ENCODE measurements at regions not wholly inside any gene's neighbourhood (a gene's known extent, or its start where the extent isn't known, plus 50 kb on each side); places are given as distances from the start of the nearest gene placed in this dataset.

DNA sequence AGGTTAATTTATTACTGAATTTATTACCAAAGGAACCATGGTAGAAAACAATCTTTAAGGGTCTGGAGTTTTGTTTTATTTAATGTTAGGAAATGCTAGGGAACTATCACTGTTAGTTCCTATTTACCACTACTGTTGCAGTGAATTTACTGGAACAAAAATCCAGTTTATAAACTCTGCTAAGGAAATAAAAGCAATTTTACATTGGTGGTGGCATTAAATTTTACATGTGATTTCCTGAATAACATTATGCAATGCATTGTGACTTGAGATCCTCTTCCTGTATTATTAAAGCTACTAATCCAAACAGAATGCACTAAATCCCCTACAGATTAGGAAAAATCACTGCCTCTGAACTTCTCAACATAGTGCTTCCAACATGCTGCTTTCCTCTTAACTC is 599.5 kb upstream of the PTGER4 start:
- H3K27me3 ChIP-seq (ENCODE audit: control insufficient read depth in 1 of 2, insufficient read depth in 2 of 2, low read length in 2 of 2), result no peaks in the 10 kb centered on the region
- H3K9me3 ChIP-seq (ENCODE audit: control insufficient read depth in 2 of 2, insufficient read depth in 1 of 2, low read depth in 1 of 2, low read length in 1 of 2), result peaks cover 2% of the 10 kb centered on the region in 2 donors
- no peak overlapping the region for H3K4me3 ChIP-seq (ENCODE audit: low read depth in 1 of 2, low read length in 2 of 2)
- H3K36me3 ChIP-seq (ENCODE audit: control insufficient read depth in 2 of 2, insufficient read depth in 2 of 2, low read length in 1 of 2), result no peaks in the 10 kb centered on the region
- no peaks in the 10 kb centered on the region for H3K4me1 ChIP-seq (ENCODE audit: control insufficient read depth in 2 of 2, insufficient read depth in 2 of 2, low read length in 1 of 2)
- H3K27ac ChIP-seq (ENCODE audit: low read depth in 2 of 2, low read length in 1 of 2), result no peak overlapping the region

DNA sequence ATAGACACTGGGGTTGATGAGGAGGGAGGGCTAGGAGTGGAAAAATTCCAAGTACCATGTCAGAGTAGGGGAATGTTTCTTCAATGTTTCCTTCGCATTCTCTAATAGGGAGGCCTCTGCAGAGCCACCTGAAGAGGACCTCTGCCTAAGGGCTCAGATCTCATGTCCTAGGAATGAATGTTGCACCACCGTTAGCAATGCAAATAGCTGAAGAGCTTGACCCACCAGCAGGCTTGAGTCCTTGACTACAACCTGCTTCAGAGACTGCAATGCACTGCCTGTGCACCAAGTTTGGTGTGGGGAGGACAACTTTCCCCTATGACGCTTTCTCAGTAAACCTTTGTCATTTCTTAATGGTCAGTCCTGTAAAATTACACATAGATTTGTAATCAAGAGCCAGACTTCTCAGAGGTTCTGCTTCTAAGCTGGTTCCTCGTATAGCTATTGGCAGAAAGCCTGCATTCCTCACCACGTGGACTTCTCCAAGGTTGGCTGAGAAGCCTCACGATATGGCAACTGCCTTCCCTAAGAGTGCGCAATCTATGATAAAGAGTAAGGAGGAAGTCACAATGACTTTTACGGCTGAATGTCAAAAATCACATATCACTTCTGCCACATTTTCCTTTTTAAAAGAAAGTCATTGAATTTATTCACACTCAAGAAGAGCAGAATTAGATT is 600.7 kb upstream of the PTGER4 start:
- H3K27ac ChIP-seq (ENCODE audit: low read depth in 2 of 2, low read length in 1 of 2), result no peak overlapping the region
- 78 to 84% methylated on average over 8 of the region's 8 CpGs for WGBS, 2 donors
- H3K9me3 ChIP-seq (ENCODE audit: control insufficient read depth in 2 of 2, insufficient read depth in 1 of 2, low read depth in 1 of 2, low read length in 1 of 2), result peaks cover 2% of the 10 kb centered on the region in 2 donors
- no peaks in the 10 kb centered on the region for H3K4me1 ChIP-seq (ENCODE audit: control insufficient read depth in 2 of 2, insufficient read depth in 2 of 2, low read length in 1 of 2)
- H3K36me3 ChIP-seq (ENCODE audit: control insufficient read depth in 2 of 2, insufficient read depth in 2 of 2, low read length in 1 of 2), result no peaks in the 10 kb centered on the region
- H3K4me3 ChIP-seq (ENCODE audit: low read depth in 1 of 2, low read length in 2 of 2), result no peak overlapping the region
- H3K27me3 ChIP-seq (ENCODE audit: control insufficient read depth in 1 of 2, insufficient read depth in 2 of 2, low read length in 2 of 2), result no peaks in the 10 kb centered on the region

DNA sequence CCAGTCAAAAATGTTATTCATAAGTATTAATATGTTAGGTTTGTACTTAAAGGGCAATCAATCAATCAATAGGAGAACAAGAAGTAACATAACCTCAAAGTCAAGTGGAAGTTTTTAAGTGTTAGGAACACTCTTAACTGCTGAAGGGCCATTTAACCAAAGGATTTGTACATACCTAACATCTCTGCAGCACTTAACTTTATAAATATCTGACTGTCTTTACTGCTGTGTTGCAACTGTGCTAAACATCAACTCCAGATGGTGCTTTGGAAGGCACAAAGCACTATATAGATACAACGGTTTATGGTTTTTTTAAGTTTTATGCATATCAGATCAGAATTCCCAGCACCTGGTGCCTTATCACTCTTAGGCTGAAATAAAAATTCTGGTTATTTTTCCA is 604.9 kb upstream of the PTGER4 start:
- Histone ChIP-seq H3K36me3 (ENCODE audit: control insufficient read depth in 2 of 2, insufficient read depth in 2 of 2, low read length in 1 of 2) (no peaks in the 10 kb centered on the region), H3K4me1 (ENCODE audit: control insufficient read depth in 2 of 2, insufficient read depth in 2 of 2, low read length in 1 of 2) (no peaks in the 10 kb centered on the region), H3K27ac (ENCODE audit: low read depth in 2 of 2, low read length in 1 of 2) (no peak overlapping the region), H3K27me3 (ENCODE audit: control insufficient read depth in 1 of 2, insufficient read depth in 2 of 2, low read length in 2 of 2) (no peaks in the 10 kb centered on the region), H3K4me3 (ENCODE audit: low read depth in 1 of 2, low read length in 2 of 2) (no peak overlapping the region), H3K9me3 (ENCODE audit: control insufficient read depth in 2 of 2, insufficient read depth in 1 of 2, low read depth in 1 of 2, low read length in 1 of 2) (peaks cover 2% of the 10 kb centered on the region in 2 donors)
- WGBS, 2 donors, result 51 to 87% methylated on average over 1 of the region's 1 CpG

DNA sequence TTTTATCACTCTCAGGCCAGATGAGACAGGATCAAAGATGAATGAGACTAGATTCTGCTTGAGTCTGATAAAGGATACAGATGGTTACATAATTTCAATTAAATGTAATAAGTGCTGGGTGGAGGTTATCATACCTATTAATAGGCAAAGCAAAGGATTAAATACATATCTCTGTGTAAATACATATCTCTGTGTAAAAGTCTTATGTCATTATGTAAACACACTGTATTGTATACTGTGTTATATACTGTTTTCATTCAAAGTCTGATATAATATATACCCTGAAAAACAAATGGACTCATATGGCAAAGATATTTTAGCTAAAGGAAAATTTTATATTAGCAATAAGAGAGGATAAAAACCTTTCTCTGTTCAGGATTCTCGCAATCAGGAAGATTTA is 605.8 kb upstream of the PTGER4 start:
- no peaks in the 10 kb centered on the region for H3K27me3 ChIP-seq (ENCODE audit: control insufficient read depth in 1 of 2, insufficient read depth in 2 of 2, low read length in 2 of 2)
- no peaks in the 10 kb centered on the region for H3K4me1 ChIP-seq (ENCODE audit: control insufficient read depth in 2 of 2, insufficient read depth in 2 of 2, low read length in 1 of 2)
- H3K4me3 ChIP-seq (ENCODE audit: low read depth in 1 of 2, low read length in 2 of 2), result no peak overlapping the region
- peaks cover 1% of the 10 kb centered on the region in 2 donors for H3K9me3 ChIP-seq (ENCODE audit: control insufficient read depth in 2 of 2, insufficient read depth in 1 of 2, low read depth in 1 of 2, low read length in 1 of 2)
- no peaks in the 10 kb centered on the region for H3K36me3 ChIP-seq (ENCODE audit: control insufficient read depth in 2 of 2, insufficient read depth in 2 of 2, low read length in 1 of 2)
- WGBS, 2 donors, result 96 to 98% methylated on average over 1 of the region's 1 CpG
- no peak overlapping the region for H3K27ac ChIP-seq (ENCODE audit: low read depth in 2 of 2, low read length in 1 of 2)

DNA sequence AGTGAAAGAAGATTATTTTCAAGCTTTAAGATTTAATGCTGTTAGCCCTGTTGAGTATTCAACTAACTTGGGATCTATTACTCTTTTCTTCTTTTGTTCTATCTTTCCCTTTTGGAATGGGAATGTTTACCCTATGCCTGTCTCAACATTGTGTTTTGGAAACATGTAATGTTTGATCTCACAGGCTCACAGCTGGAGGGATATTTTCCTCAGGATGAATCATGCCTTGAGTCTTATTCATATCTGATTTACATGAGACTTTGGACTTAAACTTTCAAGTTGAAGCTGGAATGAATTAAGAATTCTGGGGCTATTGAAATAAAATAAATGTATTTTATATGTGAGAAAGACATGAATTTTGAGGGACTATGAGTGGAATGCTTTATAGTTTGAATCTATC is 607.8 kb upstream of the PTGER4 start:
- Histone ChIP-seq H3K27ac (ENCODE audit: low read depth in 2 of 2, low read length in 1 of 2) (no peak overlapping the region), H3K9me3 (ENCODE audit: control insufficient read depth in 2 of 2, insufficient read depth in 1 of 2, low read depth in 1 of 2, low read length in 1 of 2) (no peaks in the 10 kb centered on the region), H3K27me3 (ENCODE audit: control insufficient read depth in 1 of 2, insufficient read depth in 2 of 2, low read length in 2 of 2) (no peaks in the 10 kb centered on the region), H3K4me3 (ENCODE audit: low read depth in 1 of 2, low read length in 2 of 2) (no peak overlapping the region), H3K36me3 (ENCODE audit: control insufficient read depth in 2 of 2, insufficient read depth in 2 of 2, low read length in 1 of 2) (no peaks in the 10 kb centered on the region), H3K4me1 (ENCODE audit: control insufficient read depth in 2 of 2, insufficient read depth in 2 of 2, low read length in 1 of 2) (no peaks in the 10 kb centered on the region)

DNA sequence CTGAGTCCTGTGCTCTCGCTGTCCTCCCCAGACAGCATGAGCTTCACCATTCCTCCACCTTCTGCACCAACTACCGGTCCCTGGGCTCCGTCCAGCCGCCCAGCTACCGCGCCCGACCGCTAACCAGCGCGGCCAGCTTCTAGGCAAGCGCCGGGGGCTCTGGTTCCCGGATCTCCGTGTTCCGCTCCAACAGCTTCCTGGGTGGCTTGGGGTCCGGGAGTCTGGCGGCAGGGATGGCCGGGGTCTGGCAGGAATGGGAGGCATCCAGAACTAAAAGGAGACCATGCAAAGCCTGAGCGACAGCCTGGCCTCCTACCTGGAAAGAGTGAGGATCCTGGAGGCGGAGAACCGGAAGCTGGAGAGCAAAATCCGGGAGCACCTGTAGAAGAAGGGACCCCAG is 613.1 kb upstream of the PTGER4 start:
- Histone ChIP-seq H3K36me3 (ENCODE audit: control insufficient read depth in 2 of 2, insufficient read depth in 2 of 2, low read length in 1 of 2) (no peaks in the 10 kb centered on the region), H3K9me3 (ENCODE audit: control insufficient read depth in 2 of 2, insufficient read depth in 1 of 2, low read depth in 1 of 2, low read length in 1 of 2) (no peaks in the 10 kb centered on the region), H3K4me3 (ENCODE audit: low read depth in 1 of 2, low read length in 2 of 2) (no peak overlapping the region), H3K4me1 (ENCODE audit: control insufficient read depth in 2 of 2, insufficient read depth in 2 of 2, low read length in 1 of 2) (no peaks in the 10 kb centered on the region), H3K27ac (ENCODE audit: low read depth in 2 of 2, low read length in 1 of 2) (no peak overlapping the region), H3K27me3 (ENCODE audit: control insufficient read depth in 1 of 2, insufficient read depth in 2 of 2, low read length in 2 of 2) (no peaks in the 10 kb centered on the region)
- 96% methylated on average over 22 of the region's 22 CpGs for WGBS, 2 donors

DNA sequence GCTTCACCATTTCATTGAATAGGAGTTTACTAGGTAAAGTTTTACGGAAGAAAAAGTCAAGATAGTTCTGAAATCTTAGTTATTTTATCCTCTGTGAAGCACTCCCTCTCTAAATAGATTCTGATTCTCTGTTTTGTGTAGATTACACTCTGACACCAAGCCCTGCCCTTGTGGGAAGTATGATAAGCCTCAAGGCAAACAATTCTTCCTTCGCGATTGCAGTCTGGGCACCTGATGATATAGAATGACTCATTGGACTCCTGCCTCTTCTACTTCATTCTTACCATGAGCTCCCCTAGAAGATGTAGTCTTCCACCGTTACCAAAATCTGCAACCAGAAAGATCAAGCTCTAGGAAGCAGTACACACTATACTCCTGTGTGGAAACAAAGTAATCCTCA is 626.9 kb upstream of the PTGER4 start:
- H3K4me3 ChIP-seq (ENCODE audit: low read depth in 1 of 2, low read length in 2 of 2), result no peak overlapping the region
- H3K9me3 ChIP-seq (ENCODE audit: control insufficient read depth in 2 of 2, insufficient read depth in 1 of 2, low read depth in 1 of 2, low read length in 1 of 2), result no peaks in the 10 kb centered on the region
- H3K36me3 ChIP-seq (ENCODE audit: control insufficient read depth in 2 of 2, insufficient read depth in 2 of 2, low read length in 1 of 2), result no peaks in the 10 kb centered on the region
- no peaks in the 10 kb centered on the region for H3K27me3 ChIP-seq (ENCODE audit: control insufficient read depth in 1 of 2, insufficient read depth in 2 of 2, low read length in 2 of 2)
- WGBS, 2 donors, result 52 to 55% methylated on average over 4 of the region's 4 CpGs
- no peaks in the 10 kb centered on the region for H3K4me1 ChIP-seq (ENCODE audit: control insufficient read depth in 2 of 2, insufficient read depth in 2 of 2, low read length in 1 of 2)
- no peak overlapping the region for H3K27ac ChIP-seq (ENCODE audit: low read depth in 2 of 2, low read length in 1 of 2)

DNA sequence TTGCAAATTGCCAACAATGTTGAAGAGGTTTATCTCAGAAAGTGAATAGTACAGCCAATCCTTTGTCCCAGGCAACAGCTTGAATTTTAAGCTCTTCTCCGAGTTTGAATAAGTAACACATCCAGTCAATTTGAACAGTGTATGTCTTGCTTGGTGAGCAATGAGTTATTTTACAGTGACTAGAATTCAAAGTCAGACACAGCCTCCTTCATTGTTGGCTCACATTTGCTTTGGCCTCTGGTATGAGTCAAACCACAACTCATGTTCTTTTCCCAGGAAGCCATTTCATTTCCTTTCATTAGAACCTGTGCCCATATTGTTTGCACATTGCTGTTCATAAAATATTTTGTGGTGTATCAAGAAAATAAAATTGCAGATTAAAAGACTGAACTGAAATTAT is 622.0 kb upstream of the DAB2 start:
- H3K9me3 ChIP-seq (ENCODE audit: control insufficient read depth in 2 of 2, insufficient read depth in 1 of 2, low read depth in 1 of 2, low read length in 1 of 2), result no peaks in the 10 kb centered on the region
- H3K4me3 ChIP-seq (ENCODE audit: low read depth in 1 of 2, low read length in 2 of 2), result no peak overlapping the region
- no peaks in the 10 kb centered on the region for H3K4me1 ChIP-seq (ENCODE audit: control insufficient read depth in 2 of 2, insufficient read depth in 2 of 2, low read length in 1 of 2)
- H3K36me3 ChIP-seq (ENCODE audit: control insufficient read depth in 2 of 2, insufficient read depth in 2 of 2, low read length in 1 of 2), result no peaks in the 10 kb centered on the region
- H3K27ac ChIP-seq (ENCODE audit: low read depth in 2 of 2, low read length in 1 of 2), result no peak overlapping the region
- no peaks in the 10 kb centered on the region for H3K27me3 ChIP-seq (ENCODE audit: control insufficient read depth in 1 of 2, insufficient read depth in 2 of 2, low read length in 2 of 2)
- WGBS, 2 donors, result 69 to 83% methylated on average over 1 of the region's 1 CpG

DNA sequence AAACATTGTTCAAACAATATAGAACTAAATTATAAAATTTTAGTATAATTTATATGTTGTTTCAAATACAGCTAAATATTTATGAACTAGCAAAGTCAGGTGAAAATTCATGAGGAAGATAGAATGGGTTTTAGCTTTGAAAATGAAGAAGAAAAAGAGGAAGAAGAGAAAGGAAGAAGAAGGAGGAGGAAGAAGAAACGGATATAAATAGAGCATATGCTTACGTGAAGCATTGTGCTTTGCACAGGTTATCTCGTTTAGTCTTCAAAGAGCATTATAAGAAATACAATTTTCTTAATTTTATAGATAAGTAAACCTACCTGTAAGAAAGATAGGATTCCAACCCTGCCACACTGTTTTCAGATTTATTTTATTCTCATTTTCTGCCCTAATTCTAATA is 620.6 kb upstream of the DAB2 start:
- no peak overlapping the region for H3K27ac ChIP-seq (ENCODE audit: low read depth in 2 of 2, low read length in 1 of 2)
- H3K27me3 ChIP-seq (ENCODE audit: control insufficient read depth in 1 of 2, insufficient read depth in 2 of 2, low read length in 2 of 2), result no peaks in the 10 kb centered on the region
- H3K4me3 ChIP-seq (ENCODE audit: low read depth in 1 of 2, low read length in 2 of 2), result no peak overlapping the region
- 86 to 88% methylated on average over 3 of the region's 3 CpGs for WGBS, 2 donors
- no peaks in the 10 kb centered on the region for H3K4me1 ChIP-seq (ENCODE audit: control insufficient read depth in 2 of 2, insufficient read depth in 2 of 2, low read length in 1 of 2)
- no peaks in the 10 kb centered on the region for H3K36me3 ChIP-seq (ENCODE audit: control insufficient read depth in 2 of 2, insufficient read depth in 2 of 2, low read length in 1 of 2)
- no peaks in the 10 kb centered on the region for H3K9me3 ChIP-seq (ENCODE audit: control insufficient read depth in 2 of 2, insufficient read depth in 1 of 2, low read depth in 1 of 2, low read length in 1 of 2)

DNA sequence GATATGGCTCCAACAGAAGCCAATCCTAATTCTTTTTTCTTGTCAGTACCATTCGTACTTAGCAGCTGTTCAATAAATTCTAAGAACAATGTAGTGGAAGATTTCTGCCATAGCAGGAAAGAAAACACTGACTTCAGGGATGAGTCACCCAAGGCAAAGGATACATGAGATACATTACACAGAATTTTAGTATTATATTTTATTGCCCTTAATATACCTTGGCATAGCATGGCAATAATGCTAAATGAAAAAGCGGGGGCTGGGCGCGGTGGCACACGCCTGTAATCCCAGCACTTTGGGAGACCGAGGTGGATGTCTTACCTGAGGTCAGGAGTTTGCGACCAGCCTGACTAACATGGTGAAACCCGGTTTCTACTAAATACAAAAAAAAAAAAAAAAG is 619.1 kb upstream of the DAB2 start:
- no peaks in the 10 kb centered on the region for H3K36me3 ChIP-seq (ENCODE audit: control insufficient read depth in 2 of 2, insufficient read depth in 2 of 2, low read length in 1 of 2)
- no peaks in the 10 kb centered on the region for H3K27me3 ChIP-seq (ENCODE audit: control insufficient read depth in 1 of 2, insufficient read depth in 2 of 2, low read length in 2 of 2)
- H3K4me1 ChIP-seq (ENCODE audit: control insufficient read depth in 2 of 2, insufficient read depth in 2 of 2, low read length in 1 of 2), result no peaks in the 10 kb centered on the region
- no peaks in the 10 kb centered on the region for H3K9me3 ChIP-seq (ENCODE audit: control insufficient read depth in 2 of 2, insufficient read depth in 1 of 2, low read depth in 1 of 2, low read length in 1 of 2)
- 94 to 95% methylated on average over 8 of the region's 8 CpGs for WGBS, 2 donors
- no peak overlapping the region for H3K4me3 ChIP-seq (ENCODE audit: low read depth in 1 of 2, low read length in 2 of 2)
- no peak overlapping the region for H3K27ac ChIP-seq (ENCODE audit: low read depth in 2 of 2, low read length in 1 of 2)

Measured in esophagus (tissue), 2 donors.